ENCODE measurements at regions not wholly inside any gene's neighbourhood (a gene's known extent, or its start where the extent isn't known, plus 50 kb on each side); places are given as distances from the start of the nearest gene placed in this dataset.

GRCh38 chr16:85353839-85354685 lies 241.8 kb upstream of the CIBAR2 start:
- TF ChIP-seq TAF1 (IDR thresholded peaks at IDR 0.05; ENCODE audit: borderline replicate concordance, insufficient read depth, low read length), result no peak
- TF ChIP-seq POLR2AphosphoS5 (IDR thresholded peaks at IDR 0.05; ENCODE audit: low read depth, low read length), result no peak
- TF ChIP-seq SIN3A (IDR thresholded peaks at IDR 0.05; ENCODE audit: borderline replicate concordance, insufficient read depth, low read length), result no peak
- no peak for TF ChIP-seq REST (IDR thresholded peaks at IDR 0.05; ENCODE audit: insufficient read depth in 1 of 2, low read depth in 2 of 2, low read length in 2 of 2)
- TF ChIP-seq FOXP2 (optimal IDR thresholded peaks at IDR 0.05; ENCODE audit: borderline replicate concordance, extremely low read depth, extremely low read length, insufficient read depth), result no peak
